NT2/D1 (cell line): ENCODE measurements at regions not wholly inside any gene's neighbourhood (a gene's known extent, or its start where the extent isn't known, plus 50 kb on each side); places are given as distances from the start of the nearest gene placed in this dataset.

Experiments
- YY1 ChIP-seq: IDR thresholded peaks from 2 replicates; pipeline ENCODE4 v1.6.1; 2011; ENCODE audit not compliant: insufficient read length, insufficient read depth
- ZNF274 ChIP-seq: IDR thresholded peaks from 2 replicates; pipeline ENCODE4 v1.6.1; 2011; ENCODE audit warnings: mild to moderate bottlenecking, low read depth, low read length

DNA sequence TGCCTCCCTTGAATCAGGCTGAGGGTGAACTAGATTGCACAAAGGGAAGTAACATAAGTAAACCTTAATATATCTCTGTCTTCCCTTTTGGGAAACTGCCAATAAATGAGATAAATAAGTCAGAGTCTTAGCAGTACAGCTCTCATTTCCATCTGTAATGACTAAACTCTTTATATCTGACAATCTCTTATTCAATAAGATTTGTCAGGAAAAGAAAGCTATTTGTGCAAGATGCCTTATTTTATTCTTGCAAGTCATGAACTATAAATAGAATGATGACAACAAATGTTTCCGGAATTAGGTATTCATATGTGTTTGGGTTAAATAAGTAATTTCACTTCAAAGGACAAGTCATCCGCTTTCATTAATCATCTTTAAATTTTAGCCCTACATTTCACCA is 229.2 kb downstream of the PTGER3 start:
- no peak for TF ChIP-seq YY1
- TF ChIP-seq ZNF274, result no peak
